WTC11 (cell line): ENCODE measurements at regions not wholly inside any gene's neighbourhood (a gene's known extent, or its start where the extent isn't known, plus 50 kb on each side); places are given as distances from the start of the nearest gene placed in this dataset.
"Not testable (repeated sequence)": the region's sequence is repeated elsewhere in the genome, so short reads cannot be mapped to it uniquely, and the experiment has no call there.

Source experiments
- CTCF ChIP-seq: fragments of 200-600 bp; IDR thresholded peaks from 2 replicates; pipeline ENCODE4 v1.8.0; 2022; ENCODE audit warnings: antibody characterized with exemption
- ELF4 ChIP-seq: sonication (generic); formaldehyde crosslinking; IDR thresholded peaks from 2 replicates; pipeline ENCODE4 v1.8.1; 2022; ENCODE audit warnings: low read depth, mild to moderate bottlenecking, moderate library complexity, missing genetic modification reagents
- ESRRA ChIP-seq: sonication (generic); formaldehyde crosslinking; IDR thresholded peaks from 2 replicates; pipeline ENCODE4 v1.8.1; 2022; ENCODE audit warnings: mild to moderate bottlenecking, missing genetic modification reagents, borderline replicate concordance
- NFYB ChIP-seq: sonication (generic); formaldehyde crosslinking; conservative IDR thresholded peaks from 2 replicates; pipeline ENCODE4 v1.8.0; 2022; ENCODE audit warnings: low read depth, missing genetic modification reagents
- OVOL2 ChIP-seq: fragments of 250-450 bp; sonication (Bioruptor Pico); IDR thresholded peaks from 2 replicates; pipeline ENCODE4 v1.9.0; 2021; ENCODE audit warnings: mild to moderate bottlenecking, borderline replicate concordance
- PRDM15 ChIP-seq: sonication (generic); formaldehyde crosslinking; IDR thresholded peaks from 2 replicates; pipeline ENCODE4 v1.8.0; 2022; ENCODE audit warnings: missing genetic modification reagents
- TCF7 ChIP-seq: sonication (generic); formaldehyde crosslinking; IDR thresholded peaks from 2 replicates; pipeline ENCODE4 v1.8.0; 2022; ENCODE audit warnings: mild to moderate bottlenecking, low read depth, missing genetic modification reagents, moderate library complexity
- ZNF263 ChIP-seq: sonication (generic); formaldehyde crosslinking; IDR thresholded peaks from 2 replicates; pipeline ENCODE4 v1.8.1; 2022; ENCODE audit warnings: low read depth, mild to moderate bottlenecking, moderate library complexity, missing genetic modification reagents
- ZNF416 ChIP-seq: fragments of 250-450 bp; sonication (Bioruptor Pico); IDR thresholded peaks from 2 replicates; pipeline ENCODE4 v1.9.0; 2021; ENCODE audit warnings: mild to moderate bottlenecking, inconsistent platforms
- ZNF423 ChIP-seq: fragments of 250-450 bp; sonication (Bioruptor Pico); IDR thresholded peaks from 2 replicates; pipeline ENCODE4 v2.1.2; 2022; ENCODE audit warnings: mild to moderate bottlenecking, moderate library complexity
- TF ChIP-seq, protein P1 (sequence below): sonication (generic); formaldehyde crosslinking; IDR thresholded peaks from 2 replicates; pipeline ENCODE4 v1.8.1; 2022; ENCODE audit warnings: low read depth, mild to moderate bottlenecking, moderate library complexity, missing genetic modification reagents, borderline replicate concordance
- TF ChIP-seq, protein P2 (sequence below): sonication (generic); formaldehyde crosslinking; IDR thresholded peaks from 2 replicates; pipeline ENCODE4 v1.8.0; 2022; ENCODE audit warnings: mild to moderate bottlenecking, missing genetic modification reagents

GRCh38 chr4:9519631-9520030 is 75.4 kb downstream of the DEFB131A start:
- not testable (repeated sequence) for TF ChIP-seq CTCF; ELF4 (CRISPR knock-in tag); ESRRA (CRISPR knock-in tag); ZNF423 (CRISPR knock-in tag); NFYB (CRISPR knock-in tag); ZNF416 (CRISPR knock-in tag); TCF7 (CRISPR knock-in tag); PRDM15 (CRISPR knock-in tag); OVOL2; ZNF263 (CRISPR knock-in tag)
- TF ChIP-seq, protein P1, sequence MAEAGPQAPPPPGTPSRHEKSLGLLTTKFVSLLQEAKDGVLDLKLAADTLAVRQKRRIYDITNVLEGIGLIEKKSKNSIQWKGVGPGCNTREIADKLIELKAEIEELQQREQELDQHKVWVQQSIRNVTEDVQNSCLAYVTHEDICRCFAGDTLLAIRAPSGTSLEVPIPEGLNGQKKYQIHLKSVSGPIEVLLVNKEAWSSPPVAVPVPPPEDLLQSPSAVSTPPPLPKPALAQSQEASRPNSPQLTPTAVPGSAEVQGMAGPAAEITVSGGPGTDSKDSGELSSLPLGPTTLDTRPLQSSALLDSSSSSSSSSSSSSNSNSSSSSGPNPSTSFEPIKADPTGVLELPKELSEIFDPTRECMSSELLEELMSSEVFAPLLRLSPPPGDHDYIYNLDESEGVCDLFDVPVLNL = not testable (repeated sequence)
- TF ChIP-seq, protein P2, sequence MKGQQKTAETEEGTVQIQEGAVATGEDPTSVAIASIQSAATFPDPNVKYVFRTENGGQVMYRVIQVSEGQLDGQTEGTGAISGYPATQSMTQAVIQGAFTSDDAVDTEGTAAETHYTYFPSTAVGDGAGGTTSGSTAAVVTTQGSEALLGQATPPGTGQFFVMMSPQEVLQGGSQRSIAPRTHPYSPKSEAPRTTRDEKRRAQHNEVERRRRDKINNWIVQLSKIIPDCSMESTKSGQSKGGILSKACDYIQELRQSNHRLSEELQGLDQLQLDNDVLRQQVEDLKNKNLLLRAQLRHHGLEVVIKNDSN (CRISPR knock-in tag) = not testable (repeated sequence)
